GM23338 (cell line): ENCODE measurements at regions not wholly inside any gene's neighbourhood (a gene's known extent, or its start where the extent isn't known, plus 50 kb on each side); places are given as distances from the start of the nearest gene placed in this dataset.

Experiments
- ATAC-seq: fragments of 200-7000 bp; cut with Tn5 transposase; 3 replicates; pipeline ENCODE4 v1.9.1; 2020
- DNase-seq: peaks from one replicate; pipeline ENCODE4 v3.0.0-alpha.2; 2015; ENCODE audit warnings: low spot score
- H2AFZ ChIP-seq: fragments of 200-600 bp; sonication (generic); 2 replicates; pipeline ENCODE4 v1.8.0; 2016; ENCODE audit warnings: antibody characterized with exemption, mild to moderate bottlenecking, moderate library complexity
- H3F3A ChIP-seq: fragments of 200-600 bp; sonication (generic); replicated peaks from 2 replicates; pipeline ENCODE4 v1.8.0; 2017; ENCODE audit warnings: antibody characterized with exemption, mixed run types, low read depth
- H3K27ac ChIP-seq: fragments of 200-600 bp; sonication (generic); 2 replicates; pipeline ENCODE4 v1.6.1; 2016; ENCODE audit warnings: low read depth
- H3K27me3 ChIP-seq: fragments of 200-600 bp; sonication (generic); 2 replicates; pipeline ENCODE4 v1.8.0; 2016; ENCODE audit warnings: mild to moderate bottlenecking, mixed run types, moderate library complexity; ENCODE audit not compliant: insufficient read depth
- H3K36me3 ChIP-seq: fragments of 200-600 bp; sonication (generic); 2 replicates; pipeline ENCODE4 v1.8.0; 2016; ENCODE audit warnings: mild to moderate bottlenecking; ENCODE audit not compliant: insufficient read depth
- H3K4me1 ChIP-seq: fragments of 200-600 bp; sonication (generic); 2 replicates; pipeline ENCODE4 v1.8.0; 2016; ENCODE audit warnings: mild to moderate bottlenecking, moderate library complexity; ENCODE audit not compliant: insufficient read depth
- H3K4me2 ChIP-seq: fragments of 200-600 bp; sonication (generic); 2 replicates; pipeline ENCODE4 v1.7.1; 2017; ENCODE audit warnings: mixed run types
- H3K4me3 ChIP-seq: fragments of 200-600 bp; sonication (generic); 2 replicates; pipeline ENCODE4 v1.6.1; 2016; ENCODE audit warnings: mixed run types
- H3K79me2 ChIP-seq: fragments of 200-600 bp; sonication (generic); replicated peaks from 2 replicates; pipeline ENCODE4 v1.8.0; 2017; ENCODE audit warnings: mild to moderate bottlenecking; ENCODE audit not compliant: insufficient read depth
- H3K9me2 ChIP-seq: fragments of 200-600 bp; sonication (generic); 2 replicates; pipeline ENCODE4 v1.8.0; 2017; ENCODE audit not compliant: insufficient read depth
- H4K20me1 ChIP-seq: fragments of 200-600 bp; sonication (generic); replicated peaks from 2 replicates; pipeline ENCODE4 v1.8.0; 2017; ENCODE audit warnings: mild to moderate bottlenecking; ENCODE audit not compliant: insufficient read depth
- H3K27ac Mint-ChIP-seq: 2 replicates; pipeline ENCODE4 v1.8.0; 2020; ENCODE audit warnings: inconsistent platforms, mild to moderate bottlenecking, moderate library complexity, mixed read lengths
- H3K27me3 Mint-ChIP-seq: 3 replicates; pipeline ENCODE4 v1.8.0; 2022; ENCODE audit warnings: low read depth, mild to moderate bottlenecking, moderate library complexity, mixed read lengths, inconsistent platforms; ENCODE audit not compliant: insufficient read depth, poor library complexity
- H3K36me3 Mint-ChIP-seq: 3 replicates; pipeline ENCODE4 v1.8.0; 2021; ENCODE audit warnings: low read depth, mild to moderate bottlenecking, inconsistent platforms, moderate library complexity, mixed read lengths
- H3K4me1 Mint-ChIP-seq: 3 replicates; pipeline ENCODE4 v1.8.0; 2020; ENCODE audit warnings: mild to moderate bottlenecking, inconsistent platforms, mixed read lengths
- H3K4me3 Mint-ChIP-seq: 3 replicates; pipeline ENCODE4 v1.8.0; 2021; ENCODE audit warnings: moderate library complexity, mild to moderate bottlenecking, inconsistent platforms, mixed read lengths
- H3K9me3 Mint-ChIP-seq: 3 replicates; pipeline ENCODE4 v1.8.0; 2020; ENCODE audit warnings: moderate library complexity, mild to moderate bottlenecking, inconsistent platforms, mixed read lengths
- CREB1 ChIP-seq: fragments of 250-450 bp; sonication (Bioruptor Pico); IDR thresholded peaks from 2 replicates; pipeline ENCODE4 v1.5.0; 2020; ENCODE audit warnings: low read depth, mild to moderate bottlenecking, moderate library complexity
- EZH2 ChIP-seq: fragments of 200-600 bp; sonication (generic); IDR thresholded peaks from one replicate; pipeline ENCODE4 v1.8.0; 2017; ENCODE audit warnings: antibody characterized with exemption, mild to moderate bottlenecking, low read depth; ENCODE audit not compliant: unreplicated experiment
- EZH2phosphoT487 ChIP-seq: fragments of 200-600 bp; sonication (generic); IDR thresholded peaks from one replicate; pipeline ENCODE4 v1.8.1; 2018; ENCODE audit warnings: antibody characterized with exemption; ENCODE audit not compliant: unreplicated experiment
- JUNB ChIP-seq: IDR thresholded peaks from one replicate; pipeline ENCODE4 v1.6.1; 2016; ENCODE audit warnings: antibody characterized with exemption; ENCODE audit not compliant: unreplicated experiment
- NANOG ChIP-seq: IDR thresholded peaks from 2 replicates; pipeline ENCODE4 v1.6.1; 2016; ENCODE audit warnings: antibody characterized with exemption, borderline replicate concordance
- POLR2AphosphoS5 ChIP-seq: IDR thresholded peaks from 2 replicates; pipeline ENCODE4 v1.6.1; 2016; ENCODE audit warnings: antibody characterized with exemption, low read depth
- STAT1 ChIP-seq: IDR thresholded peaks from one replicate; pipeline ENCODE4 v1.6.1; 2016; ENCODE audit warnings: antibody characterized with exemption; ENCODE audit not compliant: unreplicated experiment
- ZNF114 ChIP-seq: fragments of 250-450 bp; sonication (Bioruptor Pico); IDR thresholded peaks from 2 replicates; pipeline ENCODE4 v1.5.0; 2020; ENCODE audit warnings: mild to moderate bottlenecking, moderate library complexity
- ZNF331 ChIP-seq: fragments of 250-450 bp; sonication (Bioruptor Pico); IDR thresholded peaks from 2 replicates; pipeline ENCODE4 v1.5.0; 2020; ENCODE audit warnings: low read depth, mild to moderate bottlenecking, moderate library complexity
- TF ChIP-seq, protein P1 (sequence below): IDR thresholded peaks from 2 replicates; pipeline ENCODE4 v1.6.1; 2016; ENCODE audit warnings: antibody characterized with exemption
- TF ChIP-seq, protein P2 (sequence below): IDR thresholded peaks from one replicate; pipeline ENCODE4 v1.6.1; 2018; ENCODE audit warnings: antibody characterized with exemption; ENCODE audit not compliant: unreplicated experiment
- TF ChIP-seq, protein P3 (sequence below), 2 experiments: fragments of 200-600 bp in 1 of 2; sonication (generic) in 1 of 2; conservative IDR thresholded peaks; 2 replicates each; pipeline versions ENCODE4 v1.5.1 to v1.6.1; 2016 to 2017; ENCODE audit warnings: antibody characterized with exemption in 2 of 2, low read depth in 2 of 2, mild to moderate bottlenecking in 2 of 2, moderate library complexity in 1 of 2
- TF ChIP-seq, protein P4 (sequence below): fragments of 250-450 bp; sonication (Bioruptor Pico); IDR thresholded peaks from 2 replicates; pipeline ENCODE4 v1.5.0; 2020; ENCODE audit warnings: mild to moderate bottlenecking, moderate library complexity

DNA sequence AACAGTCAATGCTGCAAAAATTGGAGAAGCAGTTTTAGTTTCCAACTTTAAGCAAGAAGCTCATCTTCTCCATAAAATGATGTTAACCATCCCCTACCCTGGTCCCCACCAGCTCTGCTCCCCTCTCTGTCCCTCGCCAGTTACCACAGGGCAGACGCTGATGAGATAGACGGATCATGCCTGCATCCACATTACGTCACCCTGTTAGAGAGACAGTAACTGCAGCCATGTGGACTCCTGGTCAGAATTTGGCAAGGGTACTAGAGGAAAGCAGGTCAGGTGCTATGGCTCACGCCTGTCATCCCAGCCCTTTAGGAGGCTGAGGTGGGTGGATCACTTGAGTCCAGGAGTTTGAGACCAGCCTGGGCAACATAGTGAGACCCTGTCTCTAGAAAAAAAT is 81.9 kb upstream of the FZD8 start:
- H3K9me2 ChIP-seq: no peaks in the 10 kb centered on the region
- Mint-ChIP-seq H3K36me3 (no peaks in the 10 kb centered on the region; the same call in 2 of the 3 replicates), H3K4me3 (no peak overlapping the region), H3K27me3 (no peaks in the 10 kb centered on the region), H3K4me1 (no peaks in the 10 kb centered on the region), H3K9me3 (no peaks in the 10 kb centered on the region), H3K27ac (no peak overlapping the region)
- DNase-seq (no peak), ATAC-seq (no peak)
- H3K36me3 ChIP-seq: no peaks in the 10 kb centered on the region
- TF ChIP-seq, protein P1, sequence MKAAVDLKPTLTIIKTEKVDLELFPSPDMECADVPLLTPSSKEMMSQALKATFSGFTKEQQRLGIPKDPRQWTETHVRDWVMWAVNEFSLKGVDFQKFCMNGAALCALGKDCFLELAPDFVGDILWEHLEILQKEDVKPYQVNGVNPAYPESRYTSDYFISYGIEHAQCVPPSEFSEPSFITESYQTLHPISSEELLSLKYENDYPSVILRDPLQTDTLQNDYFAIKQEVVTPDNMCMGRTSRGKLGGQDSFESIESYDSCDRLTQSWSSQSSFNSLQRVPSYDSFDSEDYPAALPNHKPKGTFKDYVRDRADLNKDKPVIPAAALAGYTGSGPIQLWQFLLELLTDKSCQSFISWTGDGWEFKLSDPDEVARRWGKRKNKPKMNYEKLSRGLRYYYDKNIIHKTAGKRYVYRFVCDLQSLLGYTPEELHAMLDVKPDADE: no peak
- TF ChIP-seq STAT1 (no peak), POLR2AphosphoS5 (no peak), CREB1 (CRISPR knock-in tag) (no peak), ZNF114 (CRISPR knock-in tag) (no peak), ZNF331 (no peak), EZH2phosphoT487 (no peak), NANOG (no peak), JUNB (no peak), EZH2 (no peak)
- TF ChIP-seq, protein P2, sequence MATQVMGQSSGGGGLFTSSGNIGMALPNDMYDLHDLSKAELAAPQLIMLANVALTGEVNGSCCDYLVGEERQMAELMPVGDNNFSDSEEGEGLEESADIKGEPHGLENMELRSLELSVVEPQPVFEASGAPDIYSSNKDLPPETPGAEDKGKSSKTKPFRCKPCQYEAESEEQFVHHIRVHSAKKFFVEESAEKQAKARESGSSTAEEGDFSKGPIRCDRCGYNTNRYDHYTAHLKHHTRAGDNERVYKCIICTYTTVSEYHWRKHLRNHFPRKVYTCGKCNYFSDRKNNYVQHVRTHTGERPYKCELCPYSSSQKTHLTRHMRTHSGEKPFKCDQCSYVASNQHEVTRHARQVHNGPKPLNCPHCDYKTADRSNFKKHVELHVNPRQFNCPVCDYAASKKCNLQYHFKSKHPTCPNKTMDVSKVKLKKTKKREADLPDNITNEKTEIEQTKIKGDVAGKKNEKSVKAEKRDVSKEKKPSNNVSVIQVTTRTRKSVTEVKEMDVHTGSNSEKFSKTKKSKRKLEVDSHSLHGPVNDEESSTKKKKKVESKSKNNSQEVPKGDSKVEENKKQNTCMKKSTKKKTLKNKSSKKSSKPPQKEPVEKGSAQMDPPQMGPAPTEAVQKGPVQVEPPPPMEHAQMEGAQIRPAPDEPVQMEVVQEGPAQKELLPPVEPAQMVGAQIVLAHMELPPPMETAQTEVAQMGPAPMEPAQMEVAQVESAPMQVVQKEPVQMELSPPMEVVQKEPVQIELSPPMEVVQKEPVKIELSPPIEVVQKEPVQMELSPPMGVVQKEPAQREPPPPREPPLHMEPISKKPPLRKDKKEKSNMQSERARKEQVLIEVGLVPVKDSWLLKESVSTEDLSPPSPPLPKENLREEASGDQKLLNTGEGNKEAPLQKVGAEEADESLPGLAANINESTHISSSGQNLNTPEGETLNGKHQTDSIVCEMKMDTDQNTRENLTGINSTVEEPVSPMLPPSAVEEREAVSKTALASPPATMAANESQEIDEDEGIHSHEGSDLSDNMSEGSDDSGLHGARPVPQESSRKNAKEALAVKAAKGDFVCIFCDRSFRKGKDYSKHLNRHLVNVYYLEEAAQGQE: no peak
- TF ChIP-seq, protein P3, sequence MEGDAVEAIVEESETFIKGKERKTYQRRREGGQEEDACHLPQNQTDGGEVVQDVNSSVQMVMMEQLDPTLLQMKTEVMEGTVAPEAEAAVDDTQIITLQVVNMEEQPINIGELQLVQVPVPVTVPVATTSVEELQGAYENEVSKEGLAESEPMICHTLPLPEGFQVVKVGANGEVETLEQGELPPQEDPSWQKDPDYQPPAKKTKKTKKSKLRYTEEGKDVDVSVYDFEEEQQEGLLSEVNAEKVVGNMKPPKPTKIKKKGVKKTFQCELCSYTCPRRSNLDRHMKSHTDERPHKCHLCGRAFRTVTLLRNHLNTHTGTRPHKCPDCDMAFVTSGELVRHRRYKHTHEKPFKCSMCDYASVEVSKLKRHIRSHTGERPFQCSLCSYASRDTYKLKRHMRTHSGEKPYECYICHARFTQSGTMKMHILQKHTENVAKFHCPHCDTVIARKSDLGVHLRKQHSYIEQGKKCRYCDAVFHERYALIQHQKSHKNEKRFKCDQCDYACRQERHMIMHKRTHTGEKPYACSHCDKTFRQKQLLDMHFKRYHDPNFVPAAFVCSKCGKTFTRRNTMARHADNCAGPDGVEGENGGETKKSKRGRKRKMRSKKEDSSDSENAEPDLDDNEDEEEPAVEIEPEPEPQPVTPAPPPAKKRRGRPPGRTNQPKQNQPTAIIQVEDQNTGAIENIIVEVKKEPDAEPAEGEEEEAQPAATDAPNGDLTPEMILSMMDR (conservative IDR thresholded peaks at IDR 0.05; ENCODE audit: low read depth in 2 of 2): no peak
- TF ChIP-seq, protein P4, sequence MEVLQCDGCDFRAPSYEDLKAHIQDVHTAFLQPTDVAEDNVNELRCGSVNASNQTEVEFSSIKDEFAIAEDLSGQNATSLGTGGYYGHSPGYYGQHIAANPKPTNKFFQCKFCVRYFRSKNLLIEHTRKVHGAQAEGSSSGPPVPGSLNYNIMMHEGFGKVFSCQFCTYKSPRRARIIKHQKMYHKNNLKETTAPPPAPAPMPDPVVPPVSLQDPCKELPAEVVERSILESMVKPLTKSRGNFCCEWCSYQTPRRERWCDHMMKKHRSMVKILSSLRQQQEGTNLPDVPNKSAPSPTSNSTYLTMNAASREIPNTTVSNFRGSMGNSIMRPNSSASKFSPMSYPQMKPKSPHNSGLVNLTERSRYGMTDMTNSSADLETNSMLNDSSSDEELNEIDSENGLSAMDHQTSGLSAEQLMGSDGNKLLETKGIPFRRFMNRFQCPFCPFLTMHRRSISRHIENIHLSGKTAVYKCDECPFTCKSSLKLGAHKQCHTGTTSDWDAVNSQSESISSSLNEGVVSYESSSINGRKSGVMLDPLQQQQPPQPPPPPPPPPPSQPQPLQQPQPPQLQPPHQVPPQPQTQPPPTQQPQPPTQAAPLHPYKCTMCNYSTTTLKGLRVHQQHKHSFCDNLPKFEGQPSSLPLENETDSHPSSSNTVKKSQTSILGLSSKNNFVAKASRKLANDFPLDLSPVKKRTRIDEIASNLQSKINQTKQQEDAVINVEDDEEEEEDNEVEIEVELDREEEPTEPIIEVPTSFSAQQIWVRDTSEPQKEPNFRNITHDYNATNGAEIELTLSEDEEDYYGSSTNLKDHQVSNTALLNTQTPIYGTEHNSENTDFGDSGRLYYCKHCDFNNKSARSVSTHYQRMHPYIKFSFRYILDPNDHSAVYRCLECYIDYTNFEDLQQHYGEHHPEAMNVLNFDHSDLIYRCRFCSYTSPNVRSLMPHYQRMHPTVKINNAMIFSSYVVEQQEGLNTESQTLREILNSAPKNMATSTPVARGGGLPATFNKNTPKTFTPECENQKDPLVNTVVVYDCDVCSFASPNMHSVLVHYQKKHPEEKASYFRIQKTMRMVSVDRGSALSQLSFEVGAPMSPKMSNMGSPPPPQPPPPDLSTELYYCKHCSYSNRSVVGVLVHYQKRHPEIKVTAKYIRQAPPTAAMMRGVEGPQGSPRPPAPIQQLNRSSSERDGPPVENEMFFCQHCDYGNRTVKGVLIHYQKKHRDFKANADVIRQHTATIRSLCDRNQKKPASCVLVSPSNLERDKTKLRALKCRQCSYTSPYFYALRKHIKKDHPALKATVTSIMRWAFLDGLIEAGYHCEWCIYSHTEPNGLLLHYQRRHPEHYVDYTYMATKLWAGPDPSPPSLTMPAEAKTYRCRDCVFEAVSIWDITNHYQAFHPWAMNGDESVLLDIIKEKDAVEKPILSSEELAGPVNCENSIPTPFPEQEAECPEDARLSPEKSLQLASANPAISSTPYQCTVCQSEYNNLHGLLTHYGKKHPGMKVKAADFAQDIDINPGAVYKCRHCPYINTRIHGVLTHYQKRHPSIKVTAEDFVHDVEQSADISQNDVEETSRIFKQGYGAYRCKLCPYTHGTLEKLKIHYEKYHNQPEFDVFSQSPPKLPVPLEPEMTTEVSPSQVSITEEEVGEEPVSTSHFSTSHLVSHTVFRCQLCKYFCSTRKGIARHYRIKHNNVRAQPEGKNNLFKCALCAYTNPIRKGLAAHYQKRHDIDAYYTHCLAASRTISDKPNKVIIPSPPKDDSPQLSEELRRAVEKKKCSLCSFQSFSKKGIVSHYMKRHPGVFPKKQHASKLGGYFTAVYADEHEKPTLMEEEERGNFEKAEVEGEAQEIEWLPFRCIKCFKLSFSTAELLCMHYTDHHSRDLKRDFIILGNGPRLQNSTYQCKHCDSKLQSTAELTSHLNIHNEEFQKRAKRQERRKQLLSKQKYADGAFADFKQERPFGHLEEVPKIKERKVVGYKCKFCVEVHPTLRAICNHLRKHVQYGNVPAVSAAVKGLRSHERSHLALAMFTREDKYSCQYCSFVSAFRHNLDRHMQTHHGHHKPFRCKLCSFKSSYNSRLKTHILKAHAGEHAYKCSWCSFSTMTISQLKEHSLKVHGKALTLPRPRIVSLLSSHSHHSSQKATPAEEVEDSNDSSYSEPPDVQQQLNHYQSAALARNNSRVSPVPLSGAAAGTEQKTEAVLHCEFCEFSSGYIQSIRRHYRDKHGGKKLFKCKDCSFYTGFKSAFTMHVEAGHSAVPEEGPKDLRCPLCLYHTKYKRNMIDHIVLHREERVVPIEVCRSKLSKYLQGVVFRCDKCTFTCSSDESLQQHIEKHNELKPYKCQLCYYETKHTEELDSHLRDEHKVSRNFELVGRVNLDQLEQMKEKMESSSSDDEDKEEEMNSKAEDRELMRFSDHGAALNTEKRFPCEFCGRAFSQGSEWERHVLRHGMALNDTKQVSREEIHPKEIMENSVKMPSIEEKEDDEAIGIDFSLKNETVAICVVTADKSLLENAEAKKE (CRISPR knock-in tag): no peak
- H3K27me3 ChIP-seq: no peaks in the 10 kb centered on the region
- peak overlapping the region; percentile 66; the same call in 1 of the 2 replicates for H2AFZ ChIP-seq
- H3F3A ChIP-seq: no peaks in the 10 kb centered on the region
- no peak overlapping the region for H3K4me2 ChIP-seq
- H3K79me2 ChIP-seq: no peaks in the 10 kb centered on the region
- no peak overlapping the region for H3K4me3 ChIP-seq
- H3K4me1 ChIP-seq: no peaks in the 10 kb centered on the region
- no peak overlapping the region for H3K27ac ChIP-seq
- no peaks in the 10 kb centered on the region for H4K20me1 ChIP-seq
